ENCODE measurements at regions not wholly inside any gene's neighbourhood (a gene's known extent, or its start where the extent isn't known, plus 50 kb on each side); places are given as distances from the start of the nearest gene placed in this dataset.

DNA sequence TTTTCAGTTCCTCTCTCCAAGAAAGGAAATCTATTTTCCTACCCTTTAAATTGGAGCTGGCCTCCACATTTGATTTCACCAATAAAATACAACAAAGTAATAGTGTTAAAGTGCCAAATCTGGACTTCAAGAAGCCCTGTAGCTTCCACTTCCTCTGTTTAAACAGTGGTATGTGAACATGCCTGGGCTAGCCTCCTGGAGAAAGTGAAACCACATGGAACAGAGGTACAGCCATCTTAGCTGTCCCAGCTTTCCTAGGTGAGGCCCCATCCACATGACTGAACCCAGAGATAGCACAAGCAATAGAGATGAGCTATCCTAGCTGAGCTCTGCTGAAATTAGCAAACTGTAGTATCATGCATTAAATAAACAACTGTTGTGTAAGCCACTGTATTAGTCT is 131.8 kb upstream of the VCX start:
- Histone ChIP-seq H3K27ac (no peak overlapping the region), H3K9me3 (no peaks in the 10 kb centered on the region), H3K4me1 (no peaks in the 10 kb centered on the region), H3K36me3 (no peaks in the 10 kb centered on the region), H3K4me3 (no peak overlapping the region), H3K27me3 (no peaks in the 10 kb centered on the region)
- in situ Hi-C loops (cut with MboI; ENCODE audit: low pct_ligation_motif_present in 1 of 4, low pct_unique_long_range_greater_than_20kb in 1 of 4, low sequenced_read_pairs in 3 of 4) (no loop called here), intact Hi-C loops (cut with DNase I; ENCODE audit: low total_unique reads) (no loop called here)
- no peak for DNase-seq
- TF ChIP-seq CTCF (IDR thresholded peaks at IDR 0.05) (no peak), EP300 (IDR thresholded peaks at IDR 0.05; ENCODE audit: low read depth) (no peak), POLR2AphosphoS5 (IDR thresholded peaks at IDR 0.05) (no peak), POLR2A (IDR thresholded peaks at IDR 0.05) (no peak)

- DNase-seq = no peak
- Histone ChIP-seq H3K9me3 (no peaks in the 10 kb centered on the region), H3K4me1 (no peaks in the 10 kb centered on the region), H3K4me3 (no peak overlapping the region), H3K36me3 (no peaks in the 10 kb centered on the region), H3K27ac (no peak overlapping the region), H3K27me3 (no peaks in the 10 kb centered on the region)
- TF ChIP-seq POLR2A (IDR thresholded peaks at IDR 0.05) (no peak), POLR2AphosphoS5 (IDR thresholded peaks at IDR 0.05) (no peak), EP300 (IDR thresholded peaks at IDR 0.05; ENCODE audit: low read depth) (no peak), CTCF (IDR thresholded peaks at IDR 0.05) (no peak)
- intact Hi-C loops (cut with DNase I; ENCODE audit: low total_unique reads) = no loop called here
- 63% methylated on average over 4 of the region's 4 CpGs; no CpG with 5 or more reads in 1 of the 2 donors for WGBS, 2 donors (ENCODE audit: low coverage in 1 of 2)
- in situ Hi-C loops (cut with MboI; ENCODE audit: low pct_ligation_motif_present in 1 of 4, low pct_unique_long_range_greater_than_20kb in 1 of 4, low sequenced_read_pairs in 3 of 4) = no loop called here
These were observed 133.1 kb upstream of the VCX start for GRCh38 chrX:7709845-7710244.

DNA sequence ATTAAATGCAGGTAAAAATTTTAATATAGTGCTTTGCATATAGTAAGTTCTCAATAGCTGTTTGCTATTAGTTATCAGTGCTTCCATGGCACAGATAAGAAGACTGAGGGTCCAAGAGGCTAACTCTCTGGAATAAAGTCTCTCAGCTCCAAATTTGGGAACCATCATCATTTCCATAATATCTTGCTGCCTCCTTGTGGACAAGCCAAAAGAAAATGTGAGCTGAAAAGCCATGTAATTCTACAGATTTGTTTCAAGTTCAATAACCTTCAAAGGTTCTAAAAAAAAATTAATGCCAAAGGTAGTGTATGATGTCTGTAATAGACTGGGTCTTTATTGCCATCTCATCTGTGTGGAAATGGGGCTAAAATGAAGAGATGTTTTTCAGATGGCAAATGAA is 136.9 kb upstream of the VCX start:
- no peak for DNase-seq
- no peaks in the 10 kb centered on the region for H3K4me1 ChIP-seq
- H3K27ac ChIP-seq = no peak overlapping the region
- intact Hi-C loops (cut with DNase I; ENCODE audit: low total_unique reads) (no loop called here), in situ Hi-C loops (cut with MboI; ENCODE audit: low pct_ligation_motif_present in 1 of 4, low pct_unique_long_range_greater_than_20kb in 1 of 4, low sequenced_read_pairs in 3 of 4) (no loop called here)
- TF ChIP-seq POLR2AphosphoS5 (IDR thresholded peaks at IDR 0.05) (no peak), CTCF (IDR thresholded peaks at IDR 0.05) (no peak), POLR2A (IDR thresholded peaks at IDR 0.05) (no peak), EP300 (IDR thresholded peaks at IDR 0.05; ENCODE audit: low read depth) (no peak)
- no peaks in the 10 kb centered on the region for H3K27me3 ChIP-seq
- no peak overlapping the region for H3K4me3 ChIP-seq
- H3K9me3 ChIP-seq = no peaks in the 10 kb centered on the region
- no peaks in the 10 kb centered on the region for H3K36me3 ChIP-seq

- Histone ChIP-seq H3K27ac (no peak overlapping the region), H3K36me3 (no peaks in the 10 kb centered on the region), H3K9me3 (no peaks in the 10 kb centered on the region), H3K27me3 (no peaks in the 10 kb centered on the region), H3K4me1 (no peaks in the 10 kb centered on the region), H3K4me3 (no peak overlapping the region)
- 84% methylated on average over 4 of the region's 4 CpGs; no CpG with 5 or more reads in 1 of the 2 donors for WGBS, 2 donors (ENCODE audit: low coverage in 1 of 2)
- intact Hi-C loops (cut with DNase I; ENCODE audit: low total_unique reads) (no loop called here), in situ Hi-C loops (cut with MboI; ENCODE audit: low pct_ligation_motif_present in 1 of 4, low pct_unique_long_range_greater_than_20kb in 1 of 4, low sequenced_read_pairs in 3 of 4) (no loop called here)
- no peak for DNase-seq
- TF ChIP-seq EP300 (IDR thresholded peaks at IDR 0.05; ENCODE audit: low read depth) (no peak), CTCF (IDR thresholded peaks at IDR 0.05) (no peak), POLR2AphosphoS5 (IDR thresholded peaks at IDR 0.05) (no peak), POLR2A (IDR thresholded peaks at IDR 0.05) (no peak)
These were observed 138.8 kb upstream of the VCX start for GRCh38 chrX:7704205-7704604.
